ENCODE measurements at regions not wholly inside any gene's neighbourhood (a gene's known extent, or its start where the extent isn't known, plus 50 kb on each side); places are given as distances from the start of the nearest gene placed in this dataset.

GRCh38 chr10:35768731-35769130 is 126.6 kb upstream of the FZD8 start:
- ATAC-seq, result no peak
- peaks cover 0 to 6% (median 0%) of the 10 kb centered on the region in 9 donors for H3K4me1 ChIP-seq
- no peak overlapping the region for H3K4me3 ChIP-seq
- no peaks in the 10 kb centered on the region for H3K9me3 ChIP-seq
- 83 to 85% methylated on average over 6 of the region's 6 CpGs for WGBS, 2 donors
- no peaks in the 10 kb centered on the region for H3K27me3 ChIP-seq
- TF ChIP-seq CTCF (IDR thresholded peaks at IDR 0.05), result no peak
- intact Hi-C loops (cut with DNase I), result loop anchor here in 1 of 10 donors (10.0 kb wide), 1 partner anchor 124 kb away; the partner anchor contains the start of gene FZD8
- DNase-seq, result no peak
- H3K36me3 ChIP-seq, result no peaks in the 10 kb centered on the region
- no peak overlapping the region for H3K27ac ChIP-seq

- H3K27ac ChIP-seq, result no peak overlapping the region
- H3K4me1 ChIP-seq, result peaks cover 0 to 6% (median 0%) of the 10 kb centered on the region in 9 donors
- ATAC-seq, result no peak
- no peaks in the 10 kb centered on the region for H3K36me3 ChIP-seq
- no peaks in the 10 kb centered on the region for H3K9me3 ChIP-seq
- DNase-seq, result no peak
- no peak for TF ChIP-seq CTCF (IDR thresholded peaks at IDR 0.05)
- 92 to 95% methylated on average over 5 of the region's 5 CpGs for WGBS, 2 donors
- intact Hi-C loops (cut with DNase I), result loop anchor here in 1 of 10 donors (10.0 kb wide), 1 partner anchor 123 kb away; the partner anchor contains the start of gene FZD8
- H3K27me3 ChIP-seq, result no peaks in the 10 kb centered on the region
- H3K4me3 ChIP-seq, result no peak overlapping the region
These were observed 125.9 kb upstream of the FZD8 start for GRCh38 chr10:35768011-35768410.

GRCh38 chr10:35765996-35766395 is 123.9 kb upstream of the FZD8 start:
- intact Hi-C loops (cut with DNase I), result loop anchor here in 1 of 10 donors (10.0 kb wide), 1 partner anchor 121 kb away; the partner anchor contains the start of gene FZD8
- TF ChIP-seq CTCF (IDR thresholded peaks at IDR 0.05), result no peak
- H3K4me3 ChIP-seq, result no peak overlapping the region
- H3K36me3 ChIP-seq, result no peaks in the 10 kb centered on the region
- H3K27me3 ChIP-seq, result no peaks in the 10 kb centered on the region
- WGBS, 2 donors, result 93 to 96% methylated on average over 4 of the region's 4 CpGs
- no peak for ATAC-seq
- H3K9me3 ChIP-seq, result no peaks in the 10 kb centered on the region
- no peak overlapping the region for H3K27ac ChIP-seq
- no peak for DNase-seq
- peaks cover 0 to 3% (median 0%) of the 10 kb centered on the region in 9 donors for H3K4me1 ChIP-seq

GRCh38 chr10:35765066-35765527 is 123.0 kb upstream of the FZD8 start:
- peak in 7 of 8 donors; percentile 29 to 71 (median 52) for ATAC-seq
- Histone ChIP-seq H3K27me3 (no peaks in the 10 kb centered on the region), H3K27ac (no peak overlapping the region), H3K4me1 (peaks cover 0 to 3% (median 0%) of the 10 kb centered on the region in 9 donors), H3K36me3 (no peaks in the 10 kb centered on the region), H3K4me3 (peak overlapping the region in 2 of 10 donors; percentile 7 to 17), H3K9me3 (peaks cover 0 to under 1% (median 0%) of the 10 kb centered on the region in 11 donors)
- intact Hi-C loops (cut with DNase I), result loop anchor here in 1 of 10 donors (10.0 kb wide), 1 partner anchor 120 kb away; the partner anchor contains the start of gene FZD8
- DNase-seq, result peak; percentile 11 to 18
- WGBS, 2 donors, result 31 to 40% methylated on average over 24 of the region's 24 CpGs
- TF ChIP-seq CTCF (IDR thresholded peaks at IDR 0.05), result no peak

All from heart right ventricle (tissue), 16 donors.